GM06990 (cell line): ENCODE measurements at regions not wholly inside any gene's neighbourhood (a gene's known extent, or its start where the extent isn't known, plus 50 kb on each side); places are given as distances from the start of the nearest gene placed in this dataset.
"Not testable (repeated sequence)": the region's sequence is repeated elsewhere in the genome, so short reads cannot be mapped to it uniquely, and the experiment has no call there.

Experiments used
- DNase-seq: peaks from one replicate; pipeline ENCODE4 v3.0.0-alpha.2; 2011; ENCODE audit not compliant: insufficient read length; ENCODE audit errors: extremely low read depth
- H3K27me3 ChIP-seq: replicated peaks from 2 replicates; pipeline ENCODE4 v1.6.0; 2011; ENCODE audit warnings: low read length; ENCODE audit not compliant: control insufficient read depth, insufficient read depth
- H3K36me3 ChIP-seq: 2 replicates; pipeline ENCODE4 v1.5.1; 2011; ENCODE audit warnings: low read length; ENCODE audit not compliant: control insufficient read depth, insufficient read depth
- H3K4me3 ChIP-seq: replicated peaks from 2 replicates; pipeline ENCODE4 v1.5.1; 2011; ENCODE audit warnings: low read depth, mild to moderate bottlenecking, control low read depth, low read length
- TF ChIP-seq, protein P1 (sequence below): IDR thresholded peaks from 2 replicates; pipeline ENCODE4 v1.5.1; 2011; ENCODE audit warnings: low read length, control low read depth, mild to moderate bottlenecking, inconsistent platforms; ENCODE audit not compliant: insufficient read depth, poor library complexity, severe bottlenecking

DNA sequence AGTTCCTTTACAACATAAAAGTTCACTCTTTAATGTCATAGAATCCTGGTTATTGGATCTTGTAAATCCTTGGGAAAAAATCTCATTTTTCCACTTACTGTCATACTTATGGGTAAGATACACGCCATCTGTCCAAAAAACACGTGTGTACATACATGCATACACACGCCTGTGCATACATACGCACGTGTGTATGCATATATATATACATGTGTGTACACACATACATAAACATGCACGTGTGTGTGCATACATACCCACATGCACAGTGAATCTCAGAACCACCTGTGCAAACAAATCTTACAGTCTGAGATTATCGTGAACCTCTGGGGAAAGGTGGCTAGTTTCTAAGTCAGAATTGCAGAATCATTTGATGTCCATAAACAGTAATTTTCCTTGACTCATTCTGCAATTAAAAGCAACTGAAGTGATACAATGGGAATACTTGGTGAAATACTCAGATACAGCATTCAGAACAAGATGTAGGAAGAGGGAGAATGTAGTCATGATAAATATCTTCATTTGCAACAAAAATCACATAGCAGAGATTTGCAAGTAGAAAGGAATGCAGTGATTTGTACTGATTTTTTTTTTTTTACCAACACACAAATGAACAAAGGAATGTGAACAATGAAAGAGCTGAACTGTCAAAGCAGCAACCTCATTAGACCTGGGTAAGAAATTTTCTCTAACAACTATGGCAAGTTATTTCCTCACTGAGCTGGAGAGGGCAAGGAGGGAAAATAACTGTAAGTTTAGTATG lies 160.6 kb upstream of the POU1F1 start:
- TF ChIP-seq, protein P1, sequence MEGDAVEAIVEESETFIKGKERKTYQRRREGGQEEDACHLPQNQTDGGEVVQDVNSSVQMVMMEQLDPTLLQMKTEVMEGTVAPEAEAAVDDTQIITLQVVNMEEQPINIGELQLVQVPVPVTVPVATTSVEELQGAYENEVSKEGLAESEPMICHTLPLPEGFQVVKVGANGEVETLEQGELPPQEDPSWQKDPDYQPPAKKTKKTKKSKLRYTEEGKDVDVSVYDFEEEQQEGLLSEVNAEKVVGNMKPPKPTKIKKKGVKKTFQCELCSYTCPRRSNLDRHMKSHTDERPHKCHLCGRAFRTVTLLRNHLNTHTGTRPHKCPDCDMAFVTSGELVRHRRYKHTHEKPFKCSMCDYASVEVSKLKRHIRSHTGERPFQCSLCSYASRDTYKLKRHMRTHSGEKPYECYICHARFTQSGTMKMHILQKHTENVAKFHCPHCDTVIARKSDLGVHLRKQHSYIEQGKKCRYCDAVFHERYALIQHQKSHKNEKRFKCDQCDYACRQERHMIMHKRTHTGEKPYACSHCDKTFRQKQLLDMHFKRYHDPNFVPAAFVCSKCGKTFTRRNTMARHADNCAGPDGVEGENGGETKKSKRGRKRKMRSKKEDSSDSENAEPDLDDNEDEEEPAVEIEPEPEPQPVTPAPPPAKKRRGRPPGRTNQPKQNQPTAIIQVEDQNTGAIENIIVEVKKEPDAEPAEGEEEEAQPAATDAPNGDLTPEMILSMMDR, result no peak
- Histone ChIP-seq H3K27me3 (no peaks in the 10 kb centered on the region), H3K4me3 (no peak overlapping the region), H3K36me3 (no peaks in the 10 kb centered on the region)
- DNase-seq, result no peak

DNA sequence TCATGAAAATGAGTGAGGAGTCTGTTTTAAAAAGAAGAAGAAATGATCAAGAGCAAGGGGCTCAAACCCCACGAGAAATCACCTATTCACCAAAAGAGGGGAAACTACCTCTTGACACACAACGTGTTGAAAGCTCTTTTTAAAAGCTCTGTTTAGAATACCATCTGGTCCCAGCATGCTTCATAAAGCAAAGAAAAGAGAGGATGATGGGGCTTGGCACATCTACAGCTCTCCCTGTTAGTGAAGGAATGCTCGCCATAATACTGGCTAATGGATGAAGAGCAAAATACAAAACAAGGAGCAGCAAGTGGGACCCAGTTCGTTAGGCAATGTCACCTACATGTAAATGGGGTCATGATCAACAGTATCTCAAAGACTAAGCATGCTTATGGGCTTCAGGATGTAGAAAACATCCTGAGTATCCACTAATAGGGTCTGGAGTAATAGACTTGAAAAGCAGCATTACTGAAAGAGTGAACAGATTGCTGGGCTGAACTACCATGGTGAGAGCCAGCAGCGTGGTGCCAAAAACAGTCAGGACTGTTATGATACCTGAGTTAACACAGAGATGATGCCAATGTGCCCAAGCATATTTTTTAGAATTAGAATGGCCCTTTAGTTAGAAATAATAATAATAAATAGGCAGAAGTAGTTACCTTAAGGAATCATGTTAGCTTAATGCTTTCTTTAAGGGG lies 159.7 kb upstream of the POU1F1 start:
- Histone ChIP-seq H3K4me3 (no peak overlapping the region), H3K27me3 (no peaks in the 10 kb centered on the region), H3K36me3 (no peaks in the 10 kb centered on the region)
- TF ChIP-seq, protein P1, result no peak
- DNase-seq, result no peak

DNA sequence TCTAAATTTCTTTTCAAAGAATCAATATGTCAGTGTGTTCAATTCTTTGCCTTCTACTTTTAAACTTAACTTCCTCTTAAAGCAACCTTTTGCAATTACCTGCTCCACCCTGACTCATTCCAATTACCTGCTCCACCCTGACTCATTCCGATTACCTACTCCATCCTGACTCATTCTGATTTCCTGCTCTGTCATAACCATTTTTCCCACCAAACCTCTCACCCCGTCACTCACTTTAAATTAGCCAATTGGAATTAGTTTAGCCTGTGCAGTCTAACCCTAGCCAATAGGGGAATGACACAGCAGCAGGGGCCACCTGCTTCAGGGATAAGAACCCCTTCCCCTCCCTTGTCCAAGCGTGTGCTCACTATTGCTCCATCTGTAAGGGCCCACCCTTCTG lies 157.1 kb upstream of the POU1F1 start:
- not testable (repeated sequence) for DNase-seq, H3K36me3 ChIP-seq, H3K27me3 ChIP-seq, H3K4me3 ChIP-seq

DNA sequence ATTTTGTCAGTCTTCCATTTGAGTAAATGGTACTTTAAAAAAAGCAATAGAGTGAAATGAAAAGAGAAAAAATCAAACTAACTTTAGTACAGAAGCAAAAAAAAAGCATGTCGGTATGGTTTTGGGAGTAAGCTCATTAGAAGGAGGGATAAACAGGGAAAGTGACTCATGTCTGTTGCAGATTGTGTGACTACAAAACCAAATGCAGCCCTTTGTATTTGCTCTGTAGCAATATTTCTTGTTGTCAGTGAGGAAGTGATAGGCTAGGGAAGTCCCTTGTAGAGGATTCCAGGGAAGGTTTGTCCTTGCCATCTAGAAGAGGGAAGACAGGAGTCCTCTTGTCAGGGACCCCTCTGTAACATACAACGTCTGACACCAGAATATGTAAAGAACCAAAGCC lies 150.5 kb upstream of the POU1F1 start:
- H3K27me3 ChIP-seq, result no peaks in the 10 kb centered on the region
- TF ChIP-seq, protein P1, result no peak
- no peaks in the 10 kb centered on the region for H3K36me3 ChIP-seq
- no peak overlapping the region for H3K4me3 ChIP-seq
- no peak for DNase-seq

DNA sequence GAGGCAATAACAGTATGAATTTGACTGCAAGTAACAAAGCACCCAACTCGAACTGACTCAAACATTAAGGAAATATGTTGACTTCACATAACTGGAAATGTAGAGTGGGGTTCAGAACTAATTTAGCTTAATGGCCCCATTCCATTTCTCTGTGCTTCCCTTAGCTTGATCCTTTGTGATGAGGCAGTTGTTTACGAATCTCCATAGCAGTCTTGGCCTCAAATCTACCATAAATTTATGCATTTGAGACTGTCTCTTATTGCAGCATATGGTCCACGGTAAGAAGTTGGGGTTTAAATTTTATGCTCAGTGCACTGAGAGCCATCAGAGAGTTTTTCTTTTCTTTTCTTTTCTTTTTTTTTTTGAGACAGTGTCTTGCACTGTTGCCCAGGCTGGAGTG lies 148.7 kb upstream of the POU1F1 start:
- DNase-seq, result no peak
- H3K36me3 ChIP-seq, result no peaks in the 10 kb centered on the region
- TF ChIP-seq, protein P1, result no peak
- no peak overlapping the region for H3K4me3 ChIP-seq
- no peaks in the 10 kb centered on the region for H3K27me3 ChIP-seq

DNA sequence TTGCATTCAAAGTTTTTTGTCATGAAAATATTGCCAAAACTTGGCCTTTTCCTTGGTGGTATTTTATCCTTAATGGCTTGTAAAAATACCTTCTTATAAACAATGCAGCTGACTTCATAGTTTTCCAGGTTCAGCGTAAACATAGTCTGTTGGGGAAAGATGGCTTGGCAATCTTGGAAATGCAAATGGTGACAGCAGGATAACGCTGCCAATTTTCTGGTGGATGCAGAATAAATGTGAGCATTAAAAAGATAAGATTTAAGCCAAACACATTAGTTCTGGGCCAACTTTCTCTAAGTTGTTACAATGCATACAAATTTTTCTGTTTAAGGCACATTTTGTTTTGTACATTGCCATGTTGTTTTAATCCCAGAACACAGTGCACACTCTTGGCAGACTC lies 147.0 kb upstream of the POU1F1 start:
- Histone ChIP-seq H3K4me3 (no peak overlapping the region), H3K36me3 (no peaks in the 10 kb centered on the region), H3K27me3 (no peaks in the 10 kb centered on the region)
- TF ChIP-seq, protein P1, result no peak
- DNase-seq, result no peak
